Limb (tissue), 2 donors: ENCODE measurements at regions not wholly inside any gene's neighbourhood (a gene's known extent, or its start where the extent isn't known, plus 50 kb on each side); places are given as distances from the start of the nearest gene placed in this dataset.
"Not testable (repeated sequence)": the region's sequence is repeated elsewhere in the genome, so short reads cannot be mapped to it uniquely, and the experiment has no call there.

Experiments
- DNase-seq, 2 donors: peaks; one replicate each; pipeline ENCODE4 v3.0.0-alpha.2; 2016; ENCODE audit errors: extremely low spot score in 2 of 2

DNA sequence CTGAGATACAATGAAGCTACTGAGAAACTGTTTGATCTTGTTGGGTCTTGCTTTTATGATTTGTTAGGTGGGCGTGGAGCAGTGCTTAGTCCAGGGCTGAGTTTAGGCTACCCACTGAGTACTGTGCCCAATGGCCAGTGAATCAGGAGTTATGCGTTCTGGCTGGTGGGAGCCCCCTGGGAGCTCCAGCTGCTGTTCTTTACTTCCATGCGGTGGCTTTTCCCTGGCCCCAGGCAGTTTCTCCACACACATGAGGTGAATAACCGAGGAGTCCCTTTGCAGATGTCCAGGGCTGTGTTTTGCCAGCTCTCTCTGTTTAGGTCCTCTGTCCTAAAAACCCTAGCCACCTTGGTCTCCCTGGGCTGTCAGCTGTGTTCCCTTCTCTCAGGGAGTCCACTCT, 106.5 kb downstream of the KLF13 start:
- DNase-seq: no peak

DNA sequence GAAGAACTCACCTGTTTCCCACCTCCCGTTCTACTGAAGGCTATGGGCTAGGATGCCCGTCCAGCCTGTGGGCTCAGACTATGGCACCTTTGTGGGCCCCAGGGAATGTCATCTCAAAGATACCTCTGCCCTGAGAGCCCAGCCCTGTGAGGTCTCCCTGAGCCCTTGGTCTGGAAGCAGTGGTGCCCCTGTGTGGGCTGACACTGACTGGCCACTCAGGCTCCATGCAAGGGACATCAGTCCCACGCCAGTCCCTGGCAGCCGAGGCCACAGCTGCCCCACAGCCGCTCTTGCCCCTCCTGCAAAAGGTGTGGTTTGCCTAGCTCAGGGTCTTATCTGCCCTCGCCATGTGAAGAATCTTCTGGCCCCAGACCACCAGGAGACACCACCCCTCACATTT, 106.9 kb downstream of the KLF13 start:
- no peak for DNase-seq

GRCh38 chr15:31434275-31434587, 107.6 kb downstream of the KLF13 start:
- DNase-seq: no peak

GRCh38 chr15:31434588-31435260, 108.1 kb downstream of the KLF13 start:
- no peak for DNase-seq

DNA sequence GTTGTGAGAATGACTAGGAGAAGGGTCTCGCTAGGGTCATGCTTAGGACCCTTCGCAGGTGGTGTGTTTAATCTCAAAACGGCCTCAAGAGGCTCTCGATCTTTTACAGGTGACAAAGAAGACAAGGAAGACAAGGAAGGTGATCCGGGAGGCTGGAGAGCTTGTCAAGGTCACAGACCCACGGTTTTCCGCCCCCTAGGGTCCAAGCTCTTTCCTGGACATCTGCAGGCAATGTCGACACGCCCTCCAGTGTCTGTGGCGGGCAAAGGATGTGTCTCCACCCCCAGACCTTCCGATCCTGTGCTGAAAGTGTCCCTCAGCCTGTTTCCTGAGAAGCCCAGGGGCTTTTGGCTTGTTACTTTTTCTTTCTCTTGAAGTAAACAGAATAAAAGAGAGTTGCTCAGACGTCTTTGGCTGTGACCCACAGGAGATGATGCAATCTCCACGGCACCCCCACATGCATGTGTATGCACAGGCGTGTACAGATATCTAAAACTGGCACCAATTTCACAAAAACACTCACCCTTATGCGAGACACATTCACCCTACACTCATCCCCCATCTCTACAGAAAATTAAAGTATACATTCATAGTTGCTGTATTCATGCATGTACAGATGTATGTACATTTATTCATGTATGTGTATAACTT, 108.8 kb downstream of the KLF13 start:
- peak; percentile 31 to 61 for DNase-seq

DNA sequence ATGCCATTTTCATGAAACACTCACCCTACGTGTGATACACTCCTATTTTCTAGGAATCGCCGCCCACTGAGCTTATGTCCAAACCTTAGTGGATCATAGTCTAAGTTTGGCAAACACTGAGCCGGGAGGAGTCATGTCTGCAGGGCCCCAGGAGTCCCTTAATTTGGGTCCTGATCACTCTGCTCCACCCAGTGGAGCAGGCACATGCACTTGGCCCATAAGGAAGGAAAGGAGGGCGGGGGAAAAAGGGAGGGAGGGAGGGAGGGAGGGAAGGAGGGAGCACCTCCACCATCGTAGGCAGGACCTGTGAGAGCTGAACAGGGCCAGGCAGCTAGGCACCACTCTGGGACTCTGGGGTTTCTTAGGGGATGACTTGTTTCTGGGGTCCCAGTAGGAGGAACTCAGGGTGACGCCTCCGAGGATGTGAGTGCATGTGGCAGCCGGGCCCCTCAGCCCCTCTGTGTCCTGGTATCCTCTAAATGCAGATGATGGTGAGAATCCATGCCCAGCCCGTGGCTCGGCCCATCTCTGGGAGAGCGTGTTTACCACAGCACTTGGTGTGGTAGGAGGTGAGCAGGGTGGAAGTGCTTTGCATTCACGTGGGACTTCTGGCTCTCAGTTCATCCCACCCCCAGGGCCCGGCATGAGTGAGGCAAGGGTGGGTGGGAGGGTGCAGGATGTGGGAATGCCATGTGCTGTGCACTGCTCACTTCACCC, 109.4 kb downstream of the KLF13 start:
- no peak for DNase-seq

DNA sequence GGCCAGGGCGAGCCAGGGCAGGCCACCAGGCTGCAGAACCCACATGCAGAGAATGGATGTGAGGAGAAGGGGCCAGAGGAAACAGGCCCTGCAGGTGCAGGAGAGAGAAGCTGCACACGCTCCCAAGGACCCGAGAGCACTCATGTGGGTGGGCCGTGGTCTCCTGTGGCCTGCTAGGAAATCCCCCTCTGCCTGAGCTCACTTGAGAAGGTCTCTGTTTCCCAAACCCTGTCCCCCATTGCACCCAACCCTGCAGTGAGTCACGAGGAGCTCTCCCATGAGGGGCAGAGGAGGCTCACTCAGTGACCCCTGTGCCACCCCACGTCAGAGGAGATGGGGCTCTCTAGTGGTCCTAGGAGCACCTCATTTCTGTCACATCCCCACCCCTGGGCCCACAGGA, 111.1 kb downstream of the KLF13 start:
- DNase-seq: no peak

DNA sequence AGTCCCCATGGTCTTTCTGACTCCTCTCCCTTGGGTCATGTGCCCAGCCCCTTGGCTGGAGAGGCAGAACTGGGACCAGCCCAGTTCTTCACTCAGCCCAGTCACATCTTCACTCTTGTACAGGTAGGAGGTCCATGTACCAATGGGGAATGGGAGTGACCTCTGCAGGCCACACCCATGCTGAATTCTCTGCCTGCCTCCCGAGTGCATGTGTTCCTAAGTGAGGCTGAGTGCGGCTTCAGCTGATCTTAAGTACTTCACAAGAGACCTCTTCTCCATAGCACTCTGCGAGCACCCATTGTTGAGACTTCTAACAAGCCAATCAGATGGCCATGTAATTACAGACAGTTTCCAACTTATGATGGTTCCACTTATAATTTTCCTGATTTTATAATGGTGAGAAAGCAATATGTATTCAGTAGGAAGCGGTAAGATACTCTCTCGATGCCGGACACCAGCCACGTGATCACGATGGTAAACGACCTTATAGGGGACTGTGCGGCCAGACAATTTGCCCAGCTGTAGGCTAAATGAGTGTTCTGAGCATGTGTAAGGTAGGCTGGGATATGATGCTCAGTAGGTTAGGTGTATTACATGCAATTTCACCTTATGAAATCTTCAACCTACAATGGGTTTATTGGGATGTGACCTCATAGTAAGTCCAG, 112.1 kb downstream of the KLF13 start:
- no peak for DNase-seq

DNA sequence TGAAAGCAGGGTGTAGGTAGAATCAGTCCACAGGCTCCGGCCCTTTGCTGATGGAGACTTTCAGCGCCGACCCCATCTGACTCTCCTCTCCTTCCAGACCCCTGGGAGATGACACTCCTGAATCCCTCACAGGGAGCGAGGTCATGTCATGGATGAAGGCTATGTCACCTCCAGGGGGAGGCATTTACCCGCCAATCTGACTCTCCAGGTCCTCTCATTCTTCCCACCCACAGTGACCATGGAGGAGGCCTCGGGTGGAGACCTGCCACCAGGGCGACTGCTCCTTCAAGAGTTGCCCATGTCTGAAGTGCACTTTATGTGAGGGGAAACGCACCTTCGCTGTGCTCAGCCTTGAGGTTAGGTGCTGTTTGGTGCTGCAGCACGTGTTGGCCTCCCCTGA, 112.7 kb downstream of the KLF13 start:
- no peak for DNase-seq

GRCh38 chr15:31440216-31440615, 113.6 kb downstream of the KLF13 start:
- not testable (repeated sequence) for DNase-seq

GRCh38 chr15:31440754-31441311, 114.2 kb downstream of the KLF13 start:
- DNase-seq: peak; percentile 19 to 72

DNA sequence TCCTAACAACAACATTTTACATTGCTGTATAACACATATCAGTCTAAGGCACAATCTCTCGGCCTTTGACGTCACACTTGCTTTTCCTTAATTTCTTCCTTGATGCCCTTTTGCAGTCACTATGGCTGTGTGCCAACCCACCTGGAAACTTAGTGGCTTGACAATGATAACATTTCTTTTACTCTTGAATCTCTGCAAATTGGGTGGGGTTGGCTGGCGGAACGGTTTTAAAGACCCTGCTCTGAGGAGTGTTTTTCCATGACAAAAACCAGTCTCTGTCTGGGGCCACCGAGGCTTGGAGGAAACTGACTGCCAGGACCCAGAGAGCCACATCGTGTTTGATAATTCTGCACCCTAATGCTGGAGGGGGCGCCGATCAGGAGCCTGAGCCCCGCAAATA, 115.6 kb downstream of the KLF13 start:
- no peak for DNase-seq

DNA sequence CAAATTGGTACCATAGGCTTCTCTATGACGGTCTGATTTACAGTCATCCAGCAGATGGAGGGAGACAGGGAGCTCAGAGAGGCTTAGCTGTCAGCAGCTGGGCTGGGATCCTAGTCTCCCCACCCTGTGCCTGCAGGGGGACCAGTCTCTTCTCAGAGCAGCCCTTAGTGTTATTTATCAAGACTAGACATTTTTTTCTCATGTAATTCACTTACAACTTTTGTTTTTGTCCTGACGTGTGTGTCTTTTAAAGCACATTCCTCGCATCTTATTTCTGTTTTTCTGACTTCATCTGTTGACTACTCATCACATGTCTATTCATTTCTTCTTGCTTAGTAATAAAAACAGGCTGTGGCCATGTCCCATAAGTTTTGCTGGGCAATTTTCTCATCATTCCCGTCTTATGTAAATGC, 116.1 kb downstream of the KLF13 start:
- peak in 1 of 2 donors; percentile 7 for DNase-seq

DNA sequence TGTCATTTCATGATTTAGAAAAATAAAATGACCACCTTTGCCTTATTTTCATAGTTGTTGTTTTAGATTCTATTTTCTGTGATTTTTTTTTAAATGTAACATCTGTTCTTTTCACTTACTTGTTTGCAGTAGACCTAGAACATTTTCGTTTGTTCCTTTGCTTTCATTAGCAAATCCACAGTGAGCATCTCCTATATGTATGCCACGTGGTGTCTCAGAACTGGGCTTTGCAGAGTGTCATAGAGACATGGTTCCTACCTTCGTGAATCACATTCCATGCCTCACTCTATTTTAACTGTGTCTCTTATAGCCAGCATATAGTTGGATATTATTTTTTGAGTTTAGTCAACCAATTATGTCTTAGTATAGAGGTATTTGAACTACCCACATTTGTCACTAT, 118.2 kb downstream of the KLF13 start:
- DNase-seq: no peak

DNA sequence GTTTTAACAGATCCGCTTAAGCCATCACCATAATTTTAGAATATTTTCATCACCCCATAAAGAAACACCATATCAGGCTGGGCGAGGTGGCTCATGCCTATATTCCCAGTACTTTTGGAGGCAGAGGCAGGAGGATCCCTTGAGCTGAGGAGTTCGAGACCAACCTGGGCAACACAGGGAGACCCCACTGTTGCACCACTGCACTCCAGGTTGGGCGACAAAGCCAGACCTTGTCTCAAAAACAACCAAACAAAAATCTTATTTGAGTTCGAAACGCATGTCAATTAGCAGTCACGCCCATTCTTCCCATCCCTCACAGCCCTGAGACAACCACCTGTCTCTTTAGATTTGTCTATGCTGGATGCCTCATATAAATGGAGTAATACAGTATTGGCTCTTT, 119.9 kb downstream of the KLF13 start:
- DNase-seq: no peak

DNA sequence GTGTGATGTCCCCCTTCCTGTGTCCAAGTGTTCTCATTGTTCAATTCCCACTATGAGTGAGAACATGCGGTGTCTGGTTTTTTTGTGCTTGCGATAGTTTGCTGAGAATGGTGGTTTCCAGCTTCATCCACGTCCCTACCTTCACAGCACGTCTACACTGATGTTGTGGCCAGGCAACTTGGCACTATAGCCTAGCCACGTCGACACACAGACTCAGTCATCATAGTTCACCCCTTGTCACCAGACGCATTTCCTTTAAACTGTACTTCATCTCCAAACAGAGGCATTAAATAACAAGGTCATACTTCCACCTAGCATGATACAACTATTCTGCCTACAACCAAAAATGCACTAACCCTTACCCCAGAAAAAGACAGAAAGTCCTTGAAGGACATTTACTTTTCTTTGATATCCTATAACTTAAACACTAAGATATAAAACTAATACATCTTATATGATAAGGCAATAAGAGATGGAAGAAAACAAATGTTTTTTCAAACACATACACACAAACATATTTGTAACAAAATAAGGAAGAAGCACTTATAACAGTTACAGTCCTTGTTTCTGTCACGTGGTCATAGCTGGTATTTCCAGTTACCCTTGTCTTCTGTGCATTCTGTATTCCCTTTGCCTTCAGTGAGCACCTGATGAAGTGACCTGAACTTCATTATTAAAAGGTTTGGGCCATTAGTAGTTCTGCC, 121.4 kb downstream of the KLF13 start:
- DNase-seq: no peak

- DNase-seq: no peak
Measured at GRCh38 chr15:31448635-31448979, 122.0 kb downstream of the KLF13 start.

- no peak for DNase-seq
Measured at GRCh38 chr15:31452595-31453557, 126.2 kb downstream of the KLF13 start.

- DNase-seq: no peak
Measured at GRCh38 chr15:31453558-31454318, 127.1 kb downstream of the KLF13 start.

- no peak for DNase-seq
Measured at GRCh38 chr15:31455499-31455898, 128.9 kb downstream of the KLF13 start.
